ENCODE measurements at regions not wholly inside any gene's neighbourhood (a gene's known extent, or its start where the extent isn't known, plus 50 kb on each side); places are given as distances from the start of the nearest gene placed in this dataset.
A peak's percentile ranks its signal among the peaks of the same experiment; 100 is the strongest.
"Not testable (repeated sequence)": the region's sequence is repeated elsewhere in the genome, so short reads cannot be mapped to it uniquely, and the experiment has no call there.

DNA sequence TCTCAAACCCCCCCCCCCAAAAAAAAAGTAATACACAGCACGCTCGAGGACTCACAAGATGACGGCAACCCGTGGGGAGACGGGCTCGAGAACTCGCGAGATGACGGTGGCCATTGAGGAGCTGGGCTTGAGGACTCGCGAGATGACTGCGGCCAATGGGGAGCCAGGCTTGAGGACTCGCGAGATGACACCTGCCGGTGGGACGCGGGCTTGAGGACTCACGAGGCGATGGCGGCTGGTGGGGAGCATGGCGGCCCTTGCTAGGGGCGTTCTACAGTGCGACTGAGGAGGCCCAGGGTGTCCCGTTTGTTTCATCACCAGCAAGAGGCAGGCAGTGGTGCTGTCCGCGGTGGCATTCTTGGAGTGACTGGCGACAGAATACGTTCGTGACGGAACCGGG lies 172.4 kb upstream of the MAGEB16 start:
- no peak for DNase-seq

DNA sequence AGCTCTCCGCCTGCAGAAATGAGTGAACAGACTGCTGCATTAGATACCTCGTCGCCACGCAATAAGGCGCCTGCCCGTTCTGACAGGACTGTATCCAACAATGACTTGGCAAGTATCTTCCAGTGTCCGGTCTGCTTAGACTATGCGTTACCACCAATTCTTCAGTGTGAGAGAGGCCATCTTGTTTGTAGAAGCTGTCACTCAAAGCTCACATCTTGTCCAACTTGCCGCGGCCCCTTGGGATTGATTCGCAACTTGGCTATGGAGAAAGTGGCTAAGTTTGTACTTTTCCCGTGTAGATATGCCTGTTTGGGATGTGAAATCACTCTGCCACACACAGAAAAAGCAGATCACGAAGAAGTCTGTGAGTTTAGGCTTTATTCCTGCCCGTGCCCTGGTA lies 172.0 kb upstream of the MAGEB16 start:
- no peak for DNase-seq

DNA sequence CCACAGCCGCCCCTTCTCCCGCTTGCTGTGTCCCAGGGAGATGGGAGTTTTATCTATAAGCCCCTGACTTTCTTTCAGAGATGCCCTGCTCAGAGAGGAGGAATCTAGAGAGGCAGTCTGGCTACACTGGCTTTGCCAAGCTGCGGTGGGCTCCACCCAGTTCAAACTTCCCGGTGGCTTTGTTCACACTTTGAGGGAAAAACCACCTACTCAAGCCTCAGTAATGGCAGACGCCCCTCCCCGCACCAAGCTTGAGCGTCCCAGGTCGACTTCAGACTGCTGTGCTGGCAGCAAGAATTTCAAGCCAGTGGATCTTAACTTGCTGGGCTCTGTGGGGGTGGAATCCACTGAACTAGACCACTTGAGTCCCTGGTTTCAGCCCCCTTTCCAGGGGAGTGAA lies 162.2 kb upstream of the MAGEB16 start:
- not testable (repeated sequence) for DNase-seq

DNA sequence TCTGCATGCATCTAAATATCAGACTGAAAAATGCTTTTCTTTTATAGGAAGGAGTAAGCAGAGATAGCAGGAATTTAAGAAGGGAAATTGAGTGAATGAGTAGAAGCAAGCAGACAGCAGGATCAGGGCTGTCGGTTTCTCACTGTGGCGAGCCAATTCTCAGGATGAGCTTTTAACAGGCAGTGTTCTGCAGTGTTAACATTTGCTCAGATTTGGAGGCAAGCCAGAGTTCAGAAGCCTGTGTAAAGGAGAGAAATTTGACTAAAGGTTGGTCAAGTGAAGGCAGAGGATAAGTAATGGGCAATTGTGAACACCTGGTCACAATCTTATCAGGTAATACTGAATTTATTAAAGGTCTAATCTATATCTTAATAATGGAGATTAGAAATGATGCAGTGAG lies 133.3 kb upstream of the MAGEB16 start:
- DNase-seq = peak; percentile 46

DNA sequence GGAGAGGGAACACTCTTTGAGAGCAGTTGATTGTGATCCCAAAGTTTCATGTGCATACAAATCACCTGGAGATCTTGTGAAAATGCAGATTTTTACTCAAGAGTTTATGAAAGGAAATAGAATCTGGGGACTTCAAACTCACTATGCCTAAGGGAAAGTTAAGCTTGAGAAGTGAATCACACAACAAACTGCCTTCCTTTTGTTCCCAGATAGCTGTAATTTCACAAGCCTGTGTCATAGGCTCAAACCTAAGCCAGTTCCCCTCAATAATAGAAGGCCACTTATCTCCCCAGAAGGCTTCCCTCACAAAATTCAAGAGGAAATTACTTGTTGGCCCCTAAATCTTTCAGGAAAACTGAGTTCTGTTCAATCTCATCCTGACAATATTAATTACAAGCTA lies 132.8 kb upstream of the MAGEB16 start:
- DNase-seq = no peak

DNA sequence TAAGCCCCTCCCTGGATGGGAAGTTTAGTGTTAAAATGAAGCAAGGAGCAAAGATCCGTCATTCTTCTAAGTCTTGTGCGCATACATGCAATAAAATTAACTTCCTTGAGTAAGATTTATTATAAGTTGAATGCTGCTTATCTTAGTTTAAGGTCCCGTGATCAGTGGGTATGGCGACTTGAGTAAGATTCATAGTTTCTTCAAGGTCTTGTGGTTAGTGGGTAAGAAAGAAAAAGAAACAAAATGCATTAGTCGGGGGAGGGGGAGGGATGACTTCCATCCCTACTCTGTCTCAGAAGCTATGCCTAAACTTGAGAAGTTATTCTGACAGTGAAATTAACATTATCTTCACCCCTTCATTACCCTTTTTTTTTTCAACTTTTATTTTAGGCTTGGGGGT lies 127.3 kb upstream of the MAGEB16 start:
- no peak for DNase-seq

DNA sequence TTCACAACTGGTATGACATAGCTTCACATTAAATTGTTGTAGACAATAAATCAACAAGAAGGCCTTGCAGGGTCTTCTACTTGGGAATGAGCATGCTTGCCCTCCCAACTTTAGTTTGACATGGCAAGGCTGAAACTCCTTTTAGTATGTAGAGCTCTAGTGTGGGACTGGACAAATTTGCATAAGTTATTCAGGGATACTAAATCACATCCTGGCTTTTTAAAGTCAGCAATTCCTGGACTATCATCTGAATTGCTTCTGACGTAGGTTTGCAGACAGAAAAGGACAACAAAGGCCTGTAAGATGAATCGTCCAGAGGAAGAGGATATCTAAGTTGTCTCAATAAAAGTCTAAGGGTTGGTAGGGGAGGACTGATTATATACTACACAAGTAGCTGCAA lies 123.0 kb upstream of the MAGEB16 start:
- no peak for DNase-seq

DNA sequence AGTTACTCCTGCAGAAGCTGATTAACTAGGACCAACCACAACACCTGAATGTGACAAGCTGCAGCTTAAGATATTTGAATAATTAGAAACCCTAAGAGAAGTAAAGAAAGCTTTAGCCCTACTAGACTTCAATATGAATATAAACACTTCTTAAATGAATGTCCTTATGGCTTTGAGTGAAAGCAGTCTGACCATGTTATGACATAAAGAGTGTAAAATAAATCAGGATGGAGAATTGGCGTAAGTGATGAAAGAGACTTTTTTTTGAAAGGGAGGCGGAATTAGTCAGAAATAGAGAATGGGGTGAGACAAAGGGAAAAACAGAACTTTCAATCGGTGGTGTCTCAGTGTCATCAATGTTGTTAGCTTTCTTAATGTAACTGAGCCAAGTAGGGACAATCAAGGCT lies 117.2 kb upstream of the MAGEB16 start:
- no peak for DNase-seq

DNA sequence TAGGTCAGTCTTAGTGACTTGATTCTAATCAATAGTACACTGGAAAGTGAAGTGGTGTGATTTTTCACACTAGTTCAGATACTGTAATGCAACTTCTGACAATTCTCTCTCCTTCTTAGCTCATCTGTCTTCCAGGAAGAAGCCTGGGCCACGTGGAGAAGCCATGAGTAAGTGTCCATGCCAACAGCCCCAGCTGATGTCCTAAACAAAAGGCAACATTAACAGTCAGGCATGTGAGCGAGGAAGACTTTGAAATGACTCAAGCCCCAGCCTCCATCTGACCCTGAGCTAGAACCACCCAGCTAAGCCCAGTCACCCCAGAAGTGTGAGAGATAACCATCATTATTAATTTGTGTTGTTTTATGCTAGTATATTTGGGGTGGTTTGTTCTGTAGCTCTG lies 115.7 kb upstream of the MAGEB16 start:
- DNase-seq = peak; percentile 2

DNA sequence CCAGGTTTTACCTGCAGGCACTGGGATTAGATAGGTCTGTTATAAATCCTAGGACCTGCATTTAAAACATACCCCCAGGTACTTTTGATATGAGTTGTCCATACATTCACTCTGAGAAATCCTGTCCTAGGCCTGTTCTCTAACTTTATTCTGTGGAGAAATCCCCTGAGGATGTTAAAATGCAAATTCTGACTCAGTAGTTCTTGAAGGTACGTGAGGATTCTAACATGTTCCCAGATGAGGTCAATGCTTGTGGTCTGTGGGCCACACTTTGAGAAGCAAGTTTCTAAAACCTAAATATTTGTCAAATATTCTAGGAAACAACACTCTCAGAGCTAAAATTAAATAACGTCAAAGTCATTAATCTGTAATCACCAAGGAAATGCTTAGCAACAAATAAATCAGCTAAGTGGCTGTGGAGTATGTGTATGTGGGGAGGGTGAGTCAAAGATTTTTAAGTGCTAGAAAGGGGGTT lies 101.3 kb upstream of the MAGEB16 start:
- no peak for DNase-seq

DNA sequence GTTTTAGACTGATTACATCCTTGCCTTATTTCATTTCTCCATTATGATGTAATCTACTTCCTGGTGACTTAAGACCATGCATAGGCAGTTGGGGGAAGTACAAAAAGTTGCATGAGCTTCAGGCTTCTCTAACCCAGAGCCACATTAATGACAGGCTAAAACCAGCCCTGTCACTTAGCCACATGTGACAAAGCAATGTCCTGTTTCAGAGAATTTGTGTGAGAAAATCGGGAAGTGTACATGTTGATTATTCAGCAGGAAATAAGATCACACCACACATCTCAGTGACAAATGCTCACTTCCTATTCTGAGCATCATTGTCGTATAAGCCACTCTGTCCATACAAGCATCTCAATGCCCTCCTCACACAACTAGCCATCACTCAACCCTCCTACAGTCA lies 98.5 kb upstream of the MAGEB16 start:
- no peak for DNase-seq

DNA sequence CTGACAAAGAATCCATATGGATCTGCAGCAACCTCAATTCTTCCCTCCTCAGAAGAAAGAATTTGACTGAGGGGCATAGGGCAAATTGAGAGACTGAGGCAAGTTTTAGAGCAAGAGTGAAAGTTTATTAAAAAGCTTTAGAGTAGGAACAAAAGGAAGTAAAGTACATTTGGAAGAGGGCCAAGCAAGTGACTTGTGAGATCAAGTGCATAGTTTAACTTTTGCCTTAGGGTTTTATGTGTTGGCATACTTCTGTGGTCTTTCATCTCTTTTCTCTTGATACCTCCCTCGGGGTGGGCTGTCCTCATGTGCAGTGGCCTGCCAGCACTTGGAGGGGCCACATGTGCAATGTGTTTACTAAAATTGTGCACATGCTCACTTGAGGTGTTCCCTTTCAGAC lies 98.0 kb upstream of the MAGEB16 start:
- DNase-seq = no peak

DNA sequence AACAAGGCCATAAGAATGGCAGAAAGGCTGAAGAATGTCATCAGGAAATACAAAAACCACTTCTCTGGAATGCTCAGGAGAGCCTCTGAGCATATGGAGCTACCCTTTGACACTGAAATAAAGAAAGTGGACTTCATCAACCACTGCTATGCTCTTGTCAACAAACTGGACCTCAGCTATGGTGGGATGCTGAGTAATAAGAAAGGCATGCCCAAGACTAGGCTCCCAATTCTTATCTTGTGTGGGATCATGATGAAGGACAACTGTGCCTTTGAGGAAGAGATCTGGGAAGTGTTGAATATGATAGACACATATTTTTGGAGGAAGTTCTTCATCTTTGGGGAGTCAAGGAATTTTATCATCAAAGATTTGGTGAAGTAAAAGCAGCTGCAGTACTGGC lies 86.9 kb upstream of the MAGEB16 start:
- no peak for DNase-seq

DNA sequence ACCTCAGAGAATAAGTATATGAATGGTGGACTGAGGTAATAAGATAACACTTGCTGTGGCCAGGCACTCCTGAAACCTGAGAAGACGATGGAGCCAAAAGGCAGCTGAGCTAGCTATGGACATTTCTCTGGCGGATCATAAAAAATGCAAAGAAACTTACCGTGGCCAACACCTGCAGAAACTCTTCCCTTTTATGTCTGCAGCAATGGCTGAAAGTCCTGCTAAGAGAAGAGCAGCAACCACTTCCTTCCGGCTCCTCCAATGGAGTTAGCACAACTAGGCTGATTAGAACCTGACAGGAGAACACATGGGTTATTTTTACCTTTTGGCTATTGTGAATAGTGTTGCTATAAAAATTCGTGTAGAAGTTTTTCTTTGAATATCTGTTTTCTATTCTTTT lies 76.0 kb upstream of the MAGEB16 start:
- no peak for DNase-seq

DNA sequence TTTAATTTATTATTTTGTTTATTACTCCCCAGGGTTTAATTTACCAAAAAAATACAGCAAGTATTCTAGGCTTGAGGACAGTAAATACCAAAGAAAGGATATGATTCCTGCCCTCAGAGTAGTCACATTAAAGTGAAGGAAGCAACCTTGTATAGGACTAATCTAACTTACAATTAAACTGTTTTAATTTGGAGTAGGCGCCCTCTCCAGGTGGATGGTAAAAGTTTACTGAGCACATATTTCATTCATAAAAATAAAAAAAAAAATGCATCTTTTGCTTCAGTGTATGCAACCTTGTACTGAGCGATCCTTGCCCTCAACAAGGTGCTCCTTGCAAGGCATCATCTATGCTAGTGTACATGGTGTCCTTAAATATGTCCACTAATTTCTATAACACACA lies 72.0 kb upstream of the MAGEB16 start:
- peak; percentile 29 for DNase-seq

DNA sequence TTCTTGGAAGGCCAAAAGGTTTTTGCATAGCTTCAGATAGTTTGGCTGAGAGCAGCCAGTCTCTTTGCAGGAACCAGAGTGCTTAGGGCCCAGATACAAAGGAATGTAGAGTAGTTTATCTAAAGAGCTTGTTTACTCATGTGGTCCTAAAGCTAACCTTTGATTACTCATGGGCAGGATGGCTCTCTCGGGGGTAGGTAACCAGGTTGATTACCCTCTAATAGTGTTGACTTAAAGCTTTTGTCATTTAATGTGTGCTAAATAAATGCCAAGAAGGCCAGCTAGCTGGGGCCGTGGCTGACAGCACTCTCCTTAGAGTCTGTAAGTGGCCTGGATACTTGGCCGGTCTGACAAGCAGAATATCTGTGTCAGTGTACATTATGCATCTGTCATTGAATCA lies 69.7 kb upstream of the MAGEB16 start:
- DNase-seq = no peak

DNA sequence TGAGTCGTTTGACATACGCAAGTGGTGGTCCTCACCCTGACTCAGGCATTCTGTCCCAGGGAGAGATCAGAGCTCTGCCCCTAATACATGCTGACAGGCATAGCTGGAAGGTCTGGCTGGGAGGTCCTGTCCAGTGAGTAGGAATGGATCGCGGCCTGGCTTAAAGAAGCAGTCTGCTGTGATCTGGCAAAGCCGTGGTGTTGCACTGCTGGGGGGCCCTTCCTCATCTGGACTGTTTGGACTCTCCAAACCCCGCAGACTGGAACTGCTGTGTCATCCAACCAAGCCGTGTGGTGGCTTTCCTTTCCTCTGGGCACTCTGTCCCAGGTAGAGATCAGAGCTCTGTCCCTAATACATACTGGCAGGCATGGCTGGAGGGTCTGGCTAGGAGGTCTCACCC lies 64.3 kb upstream of the MAGEB16 start:
- no peak for DNase-seq

DNA sequence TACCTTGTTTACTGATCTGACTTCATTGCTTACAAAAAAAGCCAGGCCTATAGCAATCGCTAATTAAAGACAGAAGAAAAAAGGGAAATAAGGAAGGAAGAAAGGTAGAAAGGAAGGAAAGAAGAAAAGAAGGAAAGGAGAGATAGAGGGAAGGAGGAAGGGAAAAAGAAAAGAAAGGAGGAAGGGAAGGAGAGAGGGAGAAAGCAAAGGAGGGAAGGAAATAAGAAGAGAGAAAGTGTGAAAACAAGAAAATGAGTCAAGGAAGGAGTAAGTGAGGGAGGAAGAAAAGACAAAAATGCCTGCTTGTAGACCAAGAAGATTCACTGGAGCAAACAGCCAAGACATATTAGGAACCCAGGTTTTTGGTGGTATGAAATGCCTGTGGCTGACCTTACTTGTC lies 57.0 kb upstream of the MAGEB16 start:
- no peak for DNase-seq

DNA sequence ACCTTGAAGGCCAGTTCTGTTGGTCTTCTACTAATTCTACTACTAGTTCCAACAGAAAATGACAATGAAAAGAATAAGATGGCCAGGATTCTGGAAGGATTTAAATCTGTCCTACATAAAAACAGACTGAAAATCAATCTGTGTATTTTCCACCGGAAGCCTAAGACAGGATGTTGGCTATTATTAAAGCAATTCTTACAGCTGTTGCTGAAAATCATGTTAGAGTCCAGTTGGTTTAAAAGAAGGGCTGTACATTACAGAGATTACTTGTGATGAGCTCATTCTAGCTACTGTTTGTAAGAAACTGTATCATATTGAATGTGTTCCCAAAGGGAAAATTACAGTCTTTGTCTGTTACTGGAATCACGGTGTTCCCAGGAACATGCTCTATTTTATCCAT lies 54.8 kb upstream of the MAGEB16 start:
- no peak for DNase-seq
